ENCODE measurements at regions not wholly inside any gene's neighbourhood (a gene's known extent, or its start where the extent isn't known, plus 50 kb on each side); places are given as distances from the start of the nearest gene placed in this dataset.

GRCh38 chr14:105848570-105848969 lies 322.2 kb downstream of the TMEM121 start:
- no peak for TF ChIP-seq POLR2A (IDR thresholded peaks at IDR 0.05)
- TF ChIP-seq, protein P1, sequence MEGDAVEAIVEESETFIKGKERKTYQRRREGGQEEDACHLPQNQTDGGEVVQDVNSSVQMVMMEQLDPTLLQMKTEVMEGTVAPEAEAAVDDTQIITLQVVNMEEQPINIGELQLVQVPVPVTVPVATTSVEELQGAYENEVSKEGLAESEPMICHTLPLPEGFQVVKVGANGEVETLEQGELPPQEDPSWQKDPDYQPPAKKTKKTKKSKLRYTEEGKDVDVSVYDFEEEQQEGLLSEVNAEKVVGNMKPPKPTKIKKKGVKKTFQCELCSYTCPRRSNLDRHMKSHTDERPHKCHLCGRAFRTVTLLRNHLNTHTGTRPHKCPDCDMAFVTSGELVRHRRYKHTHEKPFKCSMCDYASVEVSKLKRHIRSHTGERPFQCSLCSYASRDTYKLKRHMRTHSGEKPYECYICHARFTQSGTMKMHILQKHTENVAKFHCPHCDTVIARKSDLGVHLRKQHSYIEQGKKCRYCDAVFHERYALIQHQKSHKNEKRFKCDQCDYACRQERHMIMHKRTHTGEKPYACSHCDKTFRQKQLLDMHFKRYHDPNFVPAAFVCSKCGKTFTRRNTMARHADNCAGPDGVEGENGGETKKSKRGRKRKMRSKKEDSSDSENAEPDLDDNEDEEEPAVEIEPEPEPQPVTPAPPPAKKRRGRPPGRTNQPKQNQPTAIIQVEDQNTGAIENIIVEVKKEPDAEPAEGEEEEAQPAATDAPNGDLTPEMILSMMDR (IDR thresholded peaks at IDR 0.05) = no peak

Measured in testis (tissue), 2 donors.